GM21619 (cell line): ENCODE measurements at regions not wholly inside any gene's neighbourhood (a gene's known extent, or its start where the extent isn't known, plus 50 kb on each side); places are given as distances from the start of the nearest gene placed in this dataset.
"Not testable (repeated sequence)": the region's sequence is repeated elsewhere in the genome, so short reads cannot be mapped to it uniquely, and the experiment has no call there.

Experiments used
- ATAC-seq: cut with Tn5 transposase; IDR thresholded peaks from one replicate; pipeline ENCODE4 v1.9.1; 2021; ENCODE audit not compliant: unreplicated experiment

- no peak for ATAC-seq
Measured at GRCh38 chr5:28313321-28313951, 1275.0 kb upstream of the CDH9 start.

DNA sequence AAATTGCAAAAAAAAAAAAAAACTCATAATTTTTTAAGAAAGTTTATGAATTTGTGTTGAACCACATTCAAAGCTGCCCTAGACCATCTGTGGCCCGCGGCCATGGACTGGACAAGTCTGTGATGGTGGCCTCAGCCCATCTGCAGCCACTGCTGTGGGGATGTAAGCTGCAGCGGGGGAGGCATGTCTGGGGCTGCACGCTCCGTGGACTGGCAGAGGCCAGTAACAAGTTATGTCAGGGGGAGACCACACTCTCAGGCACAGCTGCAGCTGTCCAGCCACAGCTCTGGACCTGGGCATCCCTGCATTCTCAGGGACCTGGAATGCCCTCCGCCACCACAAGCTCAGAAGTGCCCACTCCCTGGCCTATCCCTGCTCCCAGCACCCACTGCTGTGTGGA, 1272.3 kb upstream of the CDH9 start:
- no peak for ATAC-seq

- ATAC-seq = no peak
Measured at GRCh38 chr5:28305891-28306290, 1267.5 kb upstream of the CDH9 start.

DNA sequence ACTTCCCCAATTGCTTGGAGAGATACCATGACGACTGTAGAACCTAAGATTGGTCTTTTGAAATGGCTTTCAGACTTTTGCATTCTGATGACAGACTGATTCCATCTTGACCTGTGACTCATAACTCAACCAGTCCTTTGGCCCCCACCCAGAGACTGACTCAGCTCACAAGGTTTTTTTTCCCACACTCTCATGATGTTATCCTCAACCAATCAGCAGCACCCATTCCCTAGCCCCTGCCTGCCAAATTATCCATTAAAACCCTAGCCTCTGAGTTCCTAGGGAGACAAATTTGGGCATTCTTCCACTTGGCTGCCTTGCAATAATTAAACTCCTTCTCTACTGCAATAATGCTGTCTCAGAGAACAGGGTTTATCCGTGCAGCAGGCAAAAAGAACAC, 1263.3 kb upstream of the CDH9 start:
- ATAC-seq = no peak

DNA sequence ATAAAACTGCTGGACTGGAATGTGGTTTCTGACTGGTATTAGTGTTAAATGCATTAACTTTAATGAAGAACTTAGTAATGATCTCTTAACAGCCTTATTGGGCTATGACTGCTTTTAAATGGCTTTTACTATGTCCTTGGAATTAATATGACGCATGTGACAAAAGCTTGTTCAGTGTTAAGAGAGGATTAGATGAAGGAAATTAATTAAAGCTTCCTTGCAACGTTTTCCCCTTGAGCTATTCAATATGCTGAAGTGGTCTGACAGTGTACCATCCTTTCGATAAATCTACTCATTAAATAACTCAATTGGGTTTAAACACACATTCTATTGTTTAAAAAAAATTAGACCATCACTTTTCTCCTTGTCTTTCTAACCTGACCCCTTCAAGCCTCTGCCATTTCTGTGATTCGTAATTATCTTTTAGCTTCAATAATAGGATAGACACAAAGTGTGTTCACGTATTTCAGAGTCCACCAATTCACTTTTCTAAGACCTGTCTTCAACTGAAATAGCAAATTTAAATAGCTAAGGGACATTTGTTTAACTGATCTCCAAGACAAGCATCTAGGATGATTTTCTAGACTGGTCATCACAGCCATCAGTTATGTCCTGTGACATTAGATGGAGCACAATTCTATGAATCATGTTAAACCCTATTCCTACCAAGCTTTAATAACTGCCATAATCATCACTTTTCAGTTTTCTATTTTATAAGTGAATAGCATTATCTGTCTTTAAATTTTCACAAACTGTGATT, 1258.0 kb upstream of the CDH9 start:
- ATAC-seq = no peak

GRCh38 chr5:28287021-28287420, 1248.6 kb upstream of the CDH9 start:
- not testable (repeated sequence) for ATAC-seq

DNA sequence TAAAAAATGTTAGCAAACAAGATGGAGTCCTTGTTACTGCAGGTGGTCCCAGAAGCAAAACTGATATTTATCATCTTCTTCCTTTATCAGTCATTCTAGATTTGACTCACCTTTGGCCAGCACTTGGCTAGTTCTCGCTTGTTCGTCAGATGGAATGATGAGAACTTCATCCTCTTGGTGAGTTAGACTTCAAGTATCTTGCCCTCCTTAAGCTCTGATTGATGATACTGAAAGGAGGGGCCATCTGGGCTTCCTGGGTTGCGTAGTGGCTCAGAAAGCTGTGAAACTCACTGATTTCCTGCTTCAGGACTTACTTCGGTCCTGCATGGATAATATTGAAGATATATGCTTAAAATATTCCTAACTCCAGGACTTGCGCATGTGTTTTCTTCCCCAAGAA, 1248.2 kb upstream of the CDH9 start:
- ATAC-seq = no peak

- ATAC-seq = no peak
Measured at GRCh38 chr5:28284788-28285187, 1246.4 kb upstream of the CDH9 start.

DNA sequence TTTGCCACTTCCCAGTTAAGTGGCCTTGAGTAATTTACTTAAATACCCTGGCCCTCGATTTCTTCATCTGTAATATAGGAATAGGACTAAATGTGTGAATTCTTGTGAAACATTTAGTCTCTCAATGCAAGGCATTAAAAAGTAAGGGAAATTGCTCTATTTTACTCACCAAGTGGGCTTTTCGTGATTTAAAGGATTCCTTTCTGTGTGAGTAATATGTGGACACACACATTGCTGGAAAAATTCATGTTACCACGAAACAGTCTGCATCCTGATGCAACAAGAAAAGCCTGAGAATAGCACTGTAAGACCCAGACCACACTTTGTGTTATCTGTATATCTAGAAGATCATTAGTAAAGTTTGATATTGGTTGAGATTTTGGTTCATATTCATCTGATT, 1243.0 kb upstream of the CDH9 start:
- no peak for ATAC-seq

DNA sequence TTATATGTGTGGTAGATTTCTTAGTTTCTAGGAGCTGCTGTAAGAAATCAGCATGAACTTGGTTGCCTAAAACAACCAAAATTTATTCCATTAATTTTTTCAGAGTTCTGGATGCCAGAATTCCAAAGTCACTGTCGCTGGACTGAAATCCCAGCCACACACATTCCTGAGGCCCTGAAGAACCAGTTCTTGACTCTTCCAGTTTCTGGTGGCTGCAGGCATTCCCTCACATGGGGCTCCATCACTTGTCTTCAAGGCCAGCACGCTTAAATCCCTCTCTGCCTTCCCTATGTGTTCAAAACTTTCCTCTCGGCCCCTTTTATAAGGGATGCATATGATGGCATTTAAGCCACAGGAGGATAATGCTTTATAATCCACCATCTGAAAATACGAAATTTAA, 1237.5 kb upstream of the CDH9 start:
- ATAC-seq = no peak

DNA sequence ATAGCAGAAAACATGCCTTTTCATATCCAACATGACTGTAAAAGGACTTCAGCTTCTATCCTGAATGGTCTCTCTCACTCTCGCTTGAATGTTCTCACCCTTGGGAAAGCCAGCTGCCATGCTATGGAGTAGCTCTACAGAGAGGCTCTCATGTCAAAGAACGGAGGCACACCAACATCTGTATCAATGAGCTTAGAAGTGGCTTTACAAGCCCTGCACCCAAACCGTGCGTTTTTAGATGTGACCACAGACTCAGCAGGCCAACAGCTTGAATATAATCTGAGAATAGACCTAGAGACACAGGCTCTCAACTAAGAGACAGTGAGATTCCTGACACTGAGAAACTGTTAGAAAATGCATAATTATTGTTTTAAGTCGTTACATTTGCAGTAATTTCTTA, 1231.6 kb upstream of the CDH9 start:
- no peak for ATAC-seq

GRCh38 chr5:28265877-28266276, 1227.5 kb upstream of the CDH9 start:
- no peak for ATAC-seq

GRCh38 chr5:28254846-28255245, 1216.5 kb upstream of the CDH9 start:
- no peak for ATAC-seq

DNA sequence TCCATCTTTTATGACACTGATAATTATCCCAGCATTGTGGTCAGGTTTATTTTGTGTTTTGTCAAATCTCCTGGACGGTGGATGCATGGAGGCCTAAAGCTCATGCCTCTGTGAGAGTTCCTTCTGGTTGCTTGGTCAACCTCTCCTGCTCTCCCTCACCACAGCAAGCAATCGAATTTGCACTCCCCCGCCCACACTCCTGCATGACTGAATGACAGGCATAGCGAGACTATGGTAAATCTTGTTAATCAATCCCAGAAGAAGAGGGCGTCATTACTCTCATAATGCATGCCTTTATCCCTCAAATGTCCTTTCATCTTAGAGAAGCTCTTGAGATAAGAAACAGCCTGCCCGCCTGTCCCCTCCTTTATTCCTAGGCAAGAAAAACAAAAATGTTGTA, 1215.0 kb upstream of the CDH9 start:
- no peak for ATAC-seq

- no peak for ATAC-seq
Measured at GRCh38 chr5:28249771-28250415, 1211.5 kb upstream of the CDH9 start.

GRCh38 chr5:28234356-28234968, 1196.1 kb upstream of the CDH9 start:
- no peak for ATAC-seq

DNA sequence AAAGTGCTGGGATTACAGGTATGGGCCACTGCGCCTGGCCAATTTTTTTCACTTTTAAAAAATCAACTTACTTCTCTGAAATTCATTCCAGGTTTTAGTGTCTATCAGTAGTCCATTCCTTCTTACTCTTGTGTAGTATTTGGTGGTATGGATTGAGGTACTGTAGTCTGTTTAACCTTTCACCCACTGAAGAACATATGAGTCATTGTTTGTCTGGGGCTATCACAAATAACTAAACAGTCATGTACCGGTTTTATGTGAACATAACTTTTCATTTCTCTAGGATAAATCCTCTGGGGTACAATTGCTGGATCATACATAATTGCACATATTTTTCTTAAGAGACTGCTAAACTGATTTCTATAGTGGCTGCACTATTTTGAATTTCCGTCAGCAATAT, 1188.0 kb upstream of the CDH9 start:
- ATAC-seq = no peak

- no peak for ATAC-seq
Measured at GRCh38 chr5:28219539-28219938, 1181.2 kb upstream of the CDH9 start.

GRCh38 chr5:28217695-28218094, 1179.3 kb upstream of the CDH9 start:
- no peak for ATAC-seq

- no peak for ATAC-seq
Measured at GRCh38 chr5:28216939-28217360, 1178.6 kb upstream of the CDH9 start.

DNA sequence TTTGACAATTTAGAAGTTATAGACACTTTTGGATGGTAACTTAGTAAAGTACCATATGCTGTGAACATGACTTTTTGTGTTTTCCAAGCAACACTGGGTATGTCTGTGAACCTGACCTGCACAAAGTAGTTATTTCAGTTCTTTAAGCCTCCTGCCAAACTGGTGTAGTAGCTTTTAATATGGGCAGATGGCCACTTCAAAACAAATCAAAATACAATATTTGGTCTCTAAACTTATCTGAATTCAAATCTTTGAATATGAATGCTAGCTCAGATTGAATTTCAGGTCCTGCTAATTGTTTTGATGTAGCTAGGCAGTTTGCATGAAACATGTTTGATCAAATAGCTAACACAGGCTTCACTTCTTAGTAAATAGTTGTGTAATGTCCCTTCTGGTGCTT, 1176.7 kb upstream of the CDH9 start:
- ATAC-seq = no peak

DNA sequence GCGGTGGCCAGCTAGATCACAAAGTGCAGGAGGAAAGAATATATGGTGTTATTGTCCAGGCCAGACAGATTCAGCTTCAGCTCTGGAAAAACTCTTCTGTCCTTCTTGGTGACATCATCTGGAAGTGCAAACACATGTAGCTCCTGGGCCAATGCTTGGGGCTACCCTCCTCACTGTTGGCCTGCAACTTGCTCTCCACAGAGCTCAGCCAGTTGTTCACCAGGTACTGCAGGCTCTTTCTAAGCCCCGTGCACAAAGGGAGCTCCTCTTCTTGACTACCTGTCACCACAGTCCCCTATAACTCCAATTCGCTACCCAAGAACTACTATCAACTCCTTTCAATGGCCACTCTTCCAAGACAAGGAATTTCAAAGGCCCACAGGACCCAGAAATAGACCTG, 1175.9 kb upstream of the CDH9 start:
- no peak for ATAC-seq
